Endothelial cell of umbilical vein (primary cell): ENCODE measurements at regions not wholly inside any gene's neighbourhood (a gene's known extent, or its start where the extent isn't known, plus 50 kb on each side); places are given as distances from the start of the nearest gene placed in this dataset.

Experiments
- BruUV-seq: library from RNA; stranded (reverse); fragments of 400-500 nt; replicated peaks from 2 replicates; lab custom pipeline; 2021; lab: Mats Ljungman, UMichigan
- CTCF ChIA-PET: fragments of 300-600, 350-600 bp; sonication (Branson Sonifier 250); formaldehyde crosslinking; loops from one replicate; lab custom pipeline; 2021; ENCODE audit warnings: antibody characterized with exemption, inconsistent platforms; lab: Charles Lee
- POLR2A ChIA-PET: fragments of 300-600, 350-600 bp; sonication (Branson Sonifier 250); formaldehyde crosslinking; loops from one replicate; lab custom pipeline; 2021; ENCODE audit warnings: antibody characterized with exemption, inconsistent platforms; lab: Charles Lee
- DNase-seq: peaks from one replicate; pipeline ENCODE4 v3.0.0-alpha.2; 2011; ENCODE audit warnings: low read depth, low spot score
- FAIRE-seq: peaks from 2 replicates; lab custom pipeline; 2011; peaks lifted over from hg19 to GRCh38; lab: Jason Lieb, UNC
- H2AFZ ChIP-seq: 2 replicates; pipeline ENCODE4 v1.6.0; 2012; ENCODE audit warnings: low read depth, low read length, control low read depth, inconsistent platforms
- H3K27ac ChIP-seq: 2 replicates; pipeline ENCODE4 v1.5.1; 2011; ENCODE audit warnings: low read depth, mild to moderate bottlenecking, control low read depth, low read length, moderate library complexity; ENCODE audit not compliant: insufficient read depth
- H3K27me3 ChIP-seq, 2 experiments: 2 replicates each; pipeline versions ENCODE4 v1.6.0 to v1.6.1; 2011; ENCODE audit warnings: low read length in 2 of 2, mixed read lengths in 1 of 2; ENCODE audit not compliant: control insufficient read depth in 2 of 2, insufficient read depth in 2 of 2
- H3K36me3 ChIP-seq, 2 experiments: 2 replicates in 1 of 2; 3 replicates in 1 of 2; pipeline ENCODE4 v1.5.1; 2011; ENCODE audit warnings: low read length in 2 of 2, mild to moderate bottlenecking in 1 of 2, moderate library complexity in 1 of 2; ENCODE audit not compliant: control insufficient read depth in 2 of 2, insufficient read depth in 2 of 2; ENCODE audit errors: extremely low read depth in 1 of 2
- H3K4me1 ChIP-seq: 3 replicates; pipeline ENCODE4 v1.5.1; 2011; ENCODE audit warnings: mild to moderate bottlenecking, low read length; ENCODE audit not compliant: control insufficient read depth, insufficient read depth; ENCODE audit errors: extremely low read depth
- H3K4me2 ChIP-seq: 2 replicates; pipeline ENCODE4 v1.6.1; 2011; ENCODE audit warnings: low read length, control low read depth, mixed read lengths; ENCODE audit not compliant: insufficient read depth
- H3K4me3 ChIP-seq, 3 experiments: fragments of 200-600 bp in 1 of 3; sonication (generic), shearing (Covaris generic) in 1 of 3; replicated peaks in 1 of 3; 2 replicates each; pipeline ENCODE4 v1.5.1; 2011 to 2016; ENCODE audit warnings: control low read depth in 3 of 3, low read length in 3 of 3, mild to moderate bottlenecking in 2 of 3, inconsistent platforms in 1 of 3, low read depth in 1 of 3, moderate library complexity in 1 of 3; ENCODE audit not compliant: insufficient read depth in 1 of 3
- H3K79me2 ChIP-seq: 2 replicates; pipeline ENCODE4 v1.6.0; 2012; ENCODE audit warnings: low read length, inconsistent platforms; ENCODE audit not compliant: control insufficient read depth, insufficient read depth
- H3K9ac ChIP-seq: replicated peaks from 2 replicates; pipeline ENCODE3; 2011; ENCODE audit warnings: low read length, control low read depth; ENCODE audit not compliant: insufficient read depth; ENCODE audit errors: extremely low read depth
- H3K9me1 ChIP-seq: replicated peaks from 3 replicates; pipeline ENCODE4 v1.6.0; 2011; ENCODE audit warnings: mild to moderate bottlenecking, low read length; ENCODE audit not compliant: control insufficient read depth, insufficient read depth; ENCODE audit errors: extremely low read depth
- H3K9me3 ChIP-seq: replicated peaks from 2 replicates; pipeline ENCODE4 v1.5.1; 2012; ENCODE audit warnings: low read length, inconsistent platforms; ENCODE audit not compliant: control insufficient read depth, insufficient read depth
- H4K20me1 ChIP-seq: replicated peaks from 2 replicates; pipeline ENCODE3; 2011; ENCODE audit warnings: mild to moderate bottlenecking, low read length; ENCODE audit not compliant: control insufficient read depth, insufficient read depth; ENCODE audit errors: extremely low read depth
- EZH2 ChIP-seq: IDR thresholded peaks from 2 replicates; pipeline ENCODE4 v1.6.1; 2012; ENCODE audit warnings: borderline replicate concordance, low read depth, mild to moderate bottlenecking, moderate library complexity, low read length, inconsistent platforms; ENCODE audit not compliant: severe bottlenecking
- FOS ChIP-seq: IDR thresholded peaks from 2 replicates; pipeline ENCODE4 v1.6.1; 2011; ENCODE audit warnings: mild to moderate bottlenecking, low read length, moderate library complexity, borderline replicate concordance; ENCODE audit not compliant: insufficient read depth
- GATA2 ChIP-seq: IDR thresholded peaks from 2 replicates; pipeline ENCODE4 v1.7.0; 2011; ENCODE audit warnings: low read depth, mild to moderate bottlenecking, moderate library complexity, mixed read lengths, low read length; ENCODE audit not compliant: insufficient read length, insufficient read depth
- JUN ChIP-seq: IDR thresholded peaks from 2 replicates; pipeline ENCODE4 v1.6.1; 2011; ENCODE audit warnings: borderline replicate concordance, low read depth; ENCODE audit not compliant: insufficient read length, insufficient read depth
- MYC ChIP-seq: IDR thresholded peaks from one replicate; pipeline ENCODE4 v1.6.1; 2011; ENCODE audit warnings: mild to moderate bottlenecking, low read depth, low read length
- POLR2A ChIP-seq: IDR thresholded peaks from 2 replicates; pipeline ENCODE4 v1.6.1; 2012; ENCODE audit warnings: low read depth, mild to moderate bottlenecking, control low read depth, low read length
- POLR2AphosphoS5 ChIP-seq: IDR thresholded peaks from 2 replicates; pipeline ENCODE4 v1.6.1; 2012; ENCODE audit warnings: low read depth, mild to moderate bottlenecking, control low read depth, low read length, moderate library complexity; ENCODE audit not compliant: insufficient read depth
- dilution Hi-C: fragments of 300-500 bp; cut with MboI; formaldehyde crosslinking; loops from one replicate; pipeline ENCODE4 v1.15.0; 2019; ENCODE audit warnings: low sequenced_read_pairs; ENCODE audit not compliant: extremely low pct_ligation_motif_present
- intact Hi-C: fragments of 100-400 bp; cut with micrococcal nuclease; formaldehyde crosslinking; loops from one replicate; pipeline ENCODE4 v1.10.0; 2022
- TF ChIP-seq, protein P1 (sequence below), 2 donors: IDR thresholded peaks; 1 replicate in 1 of 2; 2 replicates in 1 of 2; pipeline ENCODE4 v1.5.1; 2011; ENCODE audit warnings: low read length in 2 of 2, mild to moderate bottlenecking in 2 of 2, moderate library complexity in 2 of 2, control low read depth in 1 of 2, inconsistent platforms in 1 of 2, low read depth in 1 of 2; ENCODE audit not compliant: insufficient read depth in 1 of 2; ENCODE audit errors: extremely low read depth in 1 of 2
- TF ChIP-seq, protein P2 (sequence below): IDR thresholded peaks from 2 replicates; pipeline ENCODE4 v1.6.1; 2011; ENCODE audit not compliant: insufficient read depth, insufficient read length

DNA sequence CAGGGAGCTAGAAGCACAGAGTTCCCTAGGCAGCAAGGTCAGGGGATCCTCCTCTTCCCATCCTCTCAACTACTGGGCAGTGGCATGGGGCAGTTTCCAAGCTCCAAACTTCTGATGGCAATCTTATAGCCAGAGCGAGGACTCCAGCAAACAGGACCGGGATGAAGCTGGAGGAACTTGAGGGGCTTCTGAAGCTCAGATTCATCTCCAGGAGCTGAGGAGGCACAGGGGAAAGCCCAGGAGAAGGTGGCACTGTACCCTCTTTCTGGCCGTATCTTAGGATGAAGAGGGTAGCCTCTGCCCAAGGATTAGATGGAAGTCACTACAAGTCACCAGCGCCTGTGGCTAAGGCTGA lies 50.0 kb upstream of the RPL38 start:
- no peak overlapping the region for H3K9ac ChIP-seq
- no peak overlapping the region for H2AFZ ChIP-seq
- no peak overlapping the region for H3K4me2 ChIP-seq
- BruUV-seq: no TSS peak
- TF ChIP-seq, protein P1, sequence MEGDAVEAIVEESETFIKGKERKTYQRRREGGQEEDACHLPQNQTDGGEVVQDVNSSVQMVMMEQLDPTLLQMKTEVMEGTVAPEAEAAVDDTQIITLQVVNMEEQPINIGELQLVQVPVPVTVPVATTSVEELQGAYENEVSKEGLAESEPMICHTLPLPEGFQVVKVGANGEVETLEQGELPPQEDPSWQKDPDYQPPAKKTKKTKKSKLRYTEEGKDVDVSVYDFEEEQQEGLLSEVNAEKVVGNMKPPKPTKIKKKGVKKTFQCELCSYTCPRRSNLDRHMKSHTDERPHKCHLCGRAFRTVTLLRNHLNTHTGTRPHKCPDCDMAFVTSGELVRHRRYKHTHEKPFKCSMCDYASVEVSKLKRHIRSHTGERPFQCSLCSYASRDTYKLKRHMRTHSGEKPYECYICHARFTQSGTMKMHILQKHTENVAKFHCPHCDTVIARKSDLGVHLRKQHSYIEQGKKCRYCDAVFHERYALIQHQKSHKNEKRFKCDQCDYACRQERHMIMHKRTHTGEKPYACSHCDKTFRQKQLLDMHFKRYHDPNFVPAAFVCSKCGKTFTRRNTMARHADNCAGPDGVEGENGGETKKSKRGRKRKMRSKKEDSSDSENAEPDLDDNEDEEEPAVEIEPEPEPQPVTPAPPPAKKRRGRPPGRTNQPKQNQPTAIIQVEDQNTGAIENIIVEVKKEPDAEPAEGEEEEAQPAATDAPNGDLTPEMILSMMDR (IDR thresholded peaks at IDR 0.05; ENCODE audit: extremely low read depth in 1 of 2, insufficient read depth in 1 of 2, low read depth in 1 of 2, low read length in 2 of 2): no peak
- no peak for TF ChIP-seq POLR2AphosphoS5
- TF ChIP-seq, protein P2, sequence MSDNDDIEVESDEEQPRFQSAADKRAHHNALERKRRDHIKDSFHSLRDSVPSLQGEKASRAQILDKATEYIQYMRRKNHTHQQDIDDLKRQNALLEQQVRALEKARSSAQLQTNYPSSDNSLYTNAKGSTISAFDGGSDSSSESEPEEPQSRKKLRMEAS: no peak
- TF ChIP-seq JUN: no peak
- TF ChIP-seq MYC: no peak
- no peak for TF ChIP-seq EZH2
- TF ChIP-seq FOS: no peak
- TF ChIP-seq POLR2A: no peak
- TF ChIP-seq GATA2: no peak
- no peak for DNase-seq
- no peaks in the 10 kb centered on the region for H3K4me1 ChIP-seq
- no peaks in the 10 kb centered on the region for H3K36me3 ChIP-seq
- H3K9me1 ChIP-seq: no peaks in the 10 kb centered on the region
- no peaks in the 10 kb centered on the region for H3K9me3 ChIP-seq
- dilution Hi-C loops: no loop called here
- ChIA-PET POLR2A (no interaction called here), CTCF (no interaction called here)
- no peaks in the 10 kb centered on the region for H3K27me3 ChIP-seq
- H3K27ac ChIP-seq: no peak overlapping the region
- no peak overlapping the region for H3K4me3 ChIP-seq
- FAIRE-seq: no peak
- H4K20me1 ChIP-seq: no peaks in the 10 kb centered on the region
- intact Hi-C loops: no loop called here
- no peaks in the 10 kb centered on the region for H3K79me2 ChIP-seq
